Body of pancreas (tissue), 4 donors: ENCODE measurements at regions not wholly inside any gene's neighbourhood (a gene's known extent, or its start where the extent isn't known, plus 50 kb on each side); places are given as distances from the start of the nearest gene placed in this dataset.

Source experiments
- ATAC-seq: fragments of 150-250 bp; one replicate; pipeline ENCODE4 v1.9.1; 2016
- DNase-seq, 4 donors: peaks; one replicate each; pipeline ENCODE4 v3.0.0-alpha.2; 2019
- H3K27ac ChIP-seq, 4 donors: fragments of 200-600 bp; sonication (generic); 1 replicate in 3 of 4; 2 replicates in 1 of 4; pipeline versions ENCODE4 v1.5.1 to v1.6.1; 2016 to 2019; ENCODE audit warnings: mild to moderate bottlenecking in 1 of 4, mixed read lengths in 1 of 4, moderate library complexity in 1 of 4
- H3K27me3 ChIP-seq, 2 donors: fragments of 200-600 bp; sonication (generic); one replicate each; pipeline ENCODE4 v1.6.0; 2016; ENCODE audit warnings: mild to moderate bottlenecking in 1 of 2
- H3K36me3 ChIP-seq, 2 donors: fragments of 200-600 bp; sonication (generic); replicated peaks in 1 of 2; 2 replicates each; pipeline ENCODE4 v1.5.1; 2016; ENCODE audit warnings: low read depth in 2 of 2; ENCODE audit not compliant: insufficient read depth in 1 of 2
- H3K4me1 ChIP-seq: fragments of 200-600 bp; sonication (generic); one replicate; pipeline ENCODE4 v1.6.0; 2016
- H3K4me3 ChIP-seq, 2 donors: fragments of 200-600 bp; sonication (generic); 1 replicate in 1 of 2; 2 replicates in 1 of 2; pipeline ENCODE4 v1.5.1; 2016 to 2019
- H3K9me3 ChIP-seq, 3 donors: fragments of 200-600 bp; sonication (generic); 1 replicate in 2 of 3; 2 replicates in 1 of 3; pipeline ENCODE4 v1.5.1; 2016
- CTCF ChIP-seq, 7 experiments: fragments of 450-650 bp in 4 of 7; fragments of 200-600 bp in 3 of 7; sonication (generic) in 3 of 7; IDR thresholded peaks; one replicate each; pipeline ENCODE4 v1.5.1; 2016 to 2019; ENCODE audit warnings: antibody characterized with exemption in 7 of 7
- POLR2A ChIP-seq, 3 donors: fragments of 450-650 bp; IDR thresholded peaks; one replicate each; pipeline ENCODE4 v1.6.1; 2016; ENCODE audit warnings: antibody characterized with exemption in 3 of 3, mild to moderate bottlenecking in 2 of 3
- WGBS, 2 donors: methylation state at CpG; one replicate each; pipeline ENCODE4 v1.1.5; 2017; 5-methylcytosine and 5-hydroxymethylcytosine counted together
- intact Hi-C: fragments of 100-400 bp; cut with DNase I; formaldehyde crosslinking; loops from one replicate; pipeline ENCODE4 v1.15.1; 2023

DNA sequence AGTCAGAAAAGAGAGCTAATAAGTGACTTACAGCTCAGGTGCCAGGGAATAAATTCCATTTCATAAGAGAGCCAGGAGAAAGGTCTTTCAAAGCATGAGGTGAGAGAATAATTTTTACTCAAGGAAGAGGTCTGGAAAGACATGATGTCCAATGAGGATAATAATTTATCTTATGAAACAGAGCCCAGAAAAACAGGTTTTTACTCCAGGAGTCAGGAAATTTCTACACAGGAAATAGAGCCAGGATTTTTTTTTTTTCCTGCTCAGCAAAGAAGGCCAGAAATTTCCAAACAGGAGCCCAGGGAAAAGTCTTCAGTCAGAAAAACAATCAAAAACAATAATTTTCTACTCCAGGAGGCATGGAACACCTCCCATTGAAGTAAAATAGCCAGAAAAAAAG, 1185.7 kb upstream of the TSPY4 start:
- no peaks in the 10 kb centered on the region for H3K36me3 ChIP-seq
- TF ChIP-seq POLR2A (IDR thresholded peaks at IDR 0.05) (no peak), CTCF (IDR thresholded peaks at IDR 0.05) (no peak)
- H3K27me3 ChIP-seq: no peaks in the 10 kb centered on the region
- no peak overlapping the region for H3K27ac ChIP-seq
- H3K4me3 ChIP-seq: no peak overlapping the region
- intact Hi-C loops: no loop called here
- no peaks in the 10 kb centered on the region for H3K4me1 ChIP-seq
- DNase-seq (no peak), ATAC-seq (no peak)
- no peaks in the 10 kb centered on the region for H3K9me3 ChIP-seq

DNA sequence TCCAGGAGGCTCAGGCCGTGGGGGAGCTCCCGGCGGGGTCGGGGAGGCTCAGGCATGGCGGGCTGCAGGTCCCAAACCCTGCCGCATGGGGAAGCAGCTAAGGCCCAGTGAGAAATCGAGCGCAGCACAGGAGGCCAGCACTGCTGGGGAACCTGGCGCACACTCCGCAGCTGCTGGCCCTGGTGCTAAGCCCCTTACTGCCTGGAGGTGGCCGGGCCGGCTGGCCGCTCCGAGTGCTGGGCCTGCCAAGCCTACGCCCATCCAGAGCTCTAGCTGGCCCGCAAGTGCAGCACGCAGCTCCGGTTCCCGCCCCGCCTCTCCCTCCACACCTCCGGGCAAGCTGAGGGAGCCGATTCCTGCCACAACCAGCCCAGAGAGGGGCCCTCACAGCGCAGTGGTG, 1208.7 kb upstream of the TSPY4 start:
- no peak for DNase-seq
- WGBS, 2 donors: 64% methylated on average over 5 of the region's 23 CpGs; no CpG with 5 or more reads in 1 of the 2 donors
- no peak for ATAC-seq
- Histone ChIP-seq H3K4me1 (no peaks in the 10 kb centered on the region), H3K36me3 (no peaks in the 10 kb centered on the region), H3K27ac (no peak overlapping the region), H3K9me3 (no peaks in the 10 kb centered on the region), H3K4me3 (no peak overlapping the region), H3K27me3 (no peaks in the 10 kb centered on the region)
- intact Hi-C loops: no loop called here
- TF ChIP-seq CTCF (IDR thresholded peaks at IDR 0.05) (no peak), POLR2A (IDR thresholded peaks at IDR 0.05) (no peak)

DNA sequence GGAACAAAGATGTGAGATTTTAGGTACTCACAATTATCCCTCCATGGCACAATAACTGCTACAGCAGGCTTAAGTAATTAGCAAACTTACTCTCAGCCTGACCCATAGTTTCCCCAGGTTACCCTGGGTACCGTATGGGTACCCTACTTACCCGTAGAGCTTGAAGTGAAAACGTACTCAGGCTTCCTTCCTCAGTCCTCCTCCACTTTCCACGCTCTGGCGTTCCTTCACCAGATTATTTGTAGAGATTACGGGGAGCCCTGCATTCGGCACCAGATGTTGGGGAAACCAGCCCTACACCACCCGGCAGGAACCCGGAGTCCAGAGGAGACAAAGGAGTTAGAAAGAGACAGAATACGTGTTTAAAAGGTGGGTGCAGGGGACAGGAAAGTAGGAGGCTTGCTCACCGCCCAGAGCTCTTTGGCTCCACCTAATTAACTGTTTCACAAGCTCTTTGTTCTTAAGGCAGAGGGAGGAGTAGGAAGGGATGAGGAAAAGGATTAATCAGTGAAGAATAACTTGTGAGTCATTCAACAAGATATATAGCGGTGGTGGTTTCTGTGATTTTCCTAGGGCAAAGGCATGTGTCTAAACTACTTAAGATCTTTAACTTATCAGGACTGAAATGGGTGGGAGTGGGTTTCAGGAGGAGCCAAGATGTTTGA, 1211.2 kb upstream of the TSPY4 start:
- no peak for ATAC-seq
- no peak overlapping the region for H3K4me3 ChIP-seq

GRCh38 chrY:8121825-8122224, 1210.3 kb upstream of the AMELY start:
- 23 to 58% methylated on average over 1 of the region's 1 CpG for WGBS, 2 donors

More for the DNA sequence above, 1211.2 kb upstream of the TSPY4 start:
- TF ChIP-seq CTCF (IDR thresholded peaks at IDR 0.05) (no peak), POLR2A (IDR thresholded peaks at IDR 0.05) (no peak)
- no peak for DNase-seq
- H3K4me1 ChIP-seq: no peaks in the 10 kb centered on the region
- intact Hi-C loops: no loop called here
- H3K27ac ChIP-seq: no peak overlapping the region
- no peaks in the 10 kb centered on the region for H3K9me3 ChIP-seq
- no peaks in the 10 kb centered on the region for H3K27me3 ChIP-seq
- no peaks in the 10 kb centered on the region for H3K36me3 ChIP-seq
- WGBS, 2 donors: 53 to 69% methylated on average over 10 to 11 of the region's 12 CpGs

More at GRCh38 chrY:8121825-8122224, 1210.3 kb upstream of the AMELY start:
- H3K9me3 ChIP-seq: no peaks in the 10 kb centered on the region
- TF ChIP-seq CTCF (IDR thresholded peaks at IDR 0.05) (no peak), POLR2A (IDR thresholded peaks at IDR 0.05) (no peak)
- no peak for ATAC-seq
- no peaks in the 10 kb centered on the region for H3K4me1 ChIP-seq
- intact Hi-C loops: no loop called here
- no peaks in the 10 kb centered on the region for H3K27me3 ChIP-seq
- DNase-seq: no peak
- H3K36me3 ChIP-seq: no peaks in the 10 kb centered on the region
- H3K4me3 ChIP-seq: no peak overlapping the region
- no peak overlapping the region for H3K27ac ChIP-seq
